NCI-H226 (cell line): ENCODE measurements at regions not wholly inside any gene's neighbourhood (a gene's known extent, or its start where the extent isn't known, plus 50 kb on each side); places are given as distances from the start of the nearest gene placed in this dataset.
"Not testable (repeated sequence)": the region's sequence is repeated elsewhere in the genome, so short reads cannot be mapped to it uniquely, and the experiment has no call there.

Experiments
- DNase-seq: peaks from one replicate; pipeline ENCODE4 v3.0.0-alpha.2; 2015

DNA sequence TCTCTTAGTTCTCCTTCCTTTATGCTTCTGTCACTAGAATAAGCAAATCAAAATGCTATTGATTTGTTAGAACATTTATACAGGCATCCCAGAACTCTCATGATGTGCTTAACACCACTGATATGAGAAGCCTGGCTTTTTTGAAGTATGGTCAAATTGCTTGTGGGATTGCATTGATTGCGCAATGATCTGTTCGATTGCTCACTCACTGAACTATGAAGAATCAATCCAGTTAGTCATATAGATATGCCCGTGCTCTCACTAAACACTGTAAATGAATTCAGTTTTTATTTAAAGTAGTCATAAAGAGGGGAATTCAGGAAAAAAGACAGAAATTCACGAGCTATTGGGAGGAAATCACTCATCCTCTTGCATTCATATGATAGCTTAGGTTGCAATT, 1237.8 kb downstream of the SUCLG1 start:
- no peak for DNase-seq

DNA sequence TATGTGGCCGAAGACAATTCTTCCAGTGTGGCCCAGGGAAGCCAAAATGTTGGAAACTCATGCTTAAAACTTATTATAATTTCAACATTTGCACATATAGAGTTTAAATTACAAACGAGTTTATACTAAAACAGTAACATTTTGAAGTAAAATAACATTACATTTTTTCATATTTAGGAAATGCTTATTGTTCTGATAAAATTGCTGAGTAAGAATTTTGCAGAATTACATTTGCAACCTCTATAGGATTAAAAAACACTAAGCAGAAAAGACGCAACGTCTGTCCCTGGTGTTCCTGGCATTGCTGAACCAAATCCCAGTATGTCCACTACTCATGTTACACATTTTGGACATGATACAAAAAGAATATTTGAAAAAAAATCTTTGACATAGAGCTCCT, 1241.2 kb downstream of the SUCLG1 start:
- no peak for DNase-seq

DNA sequence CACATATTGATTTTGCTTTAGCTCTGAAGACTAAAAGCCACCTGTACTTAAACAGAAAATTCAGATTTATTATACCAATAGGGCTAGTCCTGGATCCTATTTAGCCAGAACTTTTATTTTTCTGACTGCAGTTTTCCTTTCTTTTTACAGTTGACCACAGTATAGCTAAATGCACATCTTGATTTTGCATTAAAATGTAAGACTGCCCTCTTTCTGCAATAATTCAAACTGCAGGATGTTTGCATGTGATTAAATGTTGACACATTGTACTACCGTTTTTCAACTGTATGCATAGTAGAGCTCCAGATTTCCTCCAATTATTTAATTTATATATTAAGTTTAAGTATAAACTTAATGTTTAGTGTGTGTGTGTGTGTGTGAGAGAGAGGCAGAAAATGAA, 1262.9 kb downstream of the SUCLG1 start:
- no peak for DNase-seq

DNA sequence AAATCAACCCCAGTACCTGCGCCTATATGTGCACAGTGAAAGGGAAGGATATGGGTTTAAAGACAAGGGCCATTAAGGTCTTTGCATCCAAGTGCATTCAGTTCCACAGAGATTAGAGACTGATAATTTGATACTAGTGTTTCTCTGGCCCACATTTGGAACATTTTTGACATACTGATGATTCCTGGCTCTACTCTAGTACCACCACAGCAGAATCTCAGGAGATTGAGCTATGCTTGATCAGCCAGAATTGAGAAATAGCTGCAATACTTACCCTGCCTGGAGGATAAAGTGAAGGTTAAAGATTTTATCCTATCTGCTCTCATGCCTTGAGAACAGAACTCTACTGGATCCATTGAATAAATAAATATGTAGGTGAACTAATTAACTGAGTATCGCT, 1267.8 kb downstream of the SUCLG1 start:
- no peak for DNase-seq

DNA sequence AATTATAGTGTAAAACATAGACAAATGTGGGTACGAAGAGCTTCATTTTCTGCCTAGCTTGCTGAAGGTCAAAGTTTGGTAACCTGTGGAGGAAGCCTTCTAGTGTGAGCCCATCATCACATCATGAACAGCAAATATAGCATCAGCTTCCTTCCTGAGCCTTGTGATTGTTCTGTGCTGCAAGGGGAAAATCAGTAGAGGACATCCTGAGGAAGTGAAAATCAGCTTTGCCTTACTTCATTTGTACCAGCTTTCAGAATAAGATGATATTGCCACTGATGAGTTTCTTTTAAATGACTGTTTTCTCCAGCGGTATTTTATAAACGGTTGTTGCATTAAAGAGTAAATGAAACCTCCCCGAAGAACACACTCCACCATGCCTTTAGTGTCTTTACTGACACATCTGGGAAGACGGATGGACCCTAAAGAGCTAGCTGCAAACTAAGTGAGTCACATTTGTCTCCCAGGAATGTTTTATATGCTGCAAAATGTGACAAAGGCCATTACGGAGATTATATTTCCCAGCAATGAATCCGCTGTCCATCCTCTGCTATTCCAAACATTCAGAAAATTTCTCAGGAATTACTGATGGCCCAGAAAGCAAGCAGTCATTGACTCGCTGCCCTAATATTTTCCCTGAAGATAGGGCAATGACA, 1272.8 kb downstream of the SUCLG1 start:
- no peak for DNase-seq

DNA sequence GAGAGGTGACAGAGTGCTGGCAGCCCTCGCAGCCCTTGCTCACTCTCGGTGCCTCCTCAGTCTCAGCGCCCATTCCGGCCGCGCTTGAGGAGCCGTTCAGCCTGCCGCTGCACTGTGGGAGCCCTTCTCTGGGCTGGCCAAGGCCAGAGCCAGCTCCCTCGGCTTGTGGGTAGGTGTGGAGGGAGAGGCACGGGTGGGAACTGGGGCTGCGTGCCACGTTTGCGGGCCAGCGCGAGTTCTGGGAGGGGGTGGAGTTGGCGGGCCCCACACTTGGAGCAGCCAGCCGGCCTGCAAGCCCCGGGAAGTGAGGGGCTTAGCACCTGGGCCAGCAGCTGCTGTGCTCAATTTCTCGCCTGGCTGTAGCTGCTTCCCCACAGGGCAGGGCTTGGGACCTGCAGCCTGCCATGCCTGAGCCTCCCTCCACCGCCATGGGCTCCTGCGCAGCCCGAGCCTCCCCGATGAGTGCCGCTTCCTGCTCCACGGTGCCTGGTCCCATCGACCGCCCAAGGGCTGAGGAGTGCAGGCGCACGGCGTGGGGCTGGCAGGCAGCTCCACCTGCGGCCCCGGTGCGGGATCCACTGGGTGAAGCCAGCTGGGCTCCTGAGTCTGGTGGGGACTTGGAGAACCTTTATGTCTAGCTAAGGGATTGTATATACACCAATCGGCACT, 1278.1 kb downstream of the SUCLG1 start:
- not testable (repeated sequence) for DNase-seq

DNA sequence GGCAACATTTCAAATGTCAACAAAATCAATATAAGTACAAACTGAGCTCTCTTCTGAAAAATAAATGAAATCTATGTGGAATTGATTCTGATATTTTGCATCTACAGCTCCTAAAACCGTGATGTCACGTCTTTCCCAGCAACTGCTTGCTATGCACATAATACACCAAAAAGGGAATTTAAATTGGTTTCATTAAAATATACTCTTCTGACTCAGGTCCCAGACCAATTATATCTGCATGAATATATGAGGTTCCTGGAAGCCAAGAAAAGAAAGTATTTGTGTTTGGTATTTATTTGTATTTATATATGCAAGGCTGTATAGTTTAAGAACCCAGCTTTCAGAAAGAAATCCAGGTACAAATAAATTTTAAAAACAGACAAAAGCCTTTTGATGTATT, 1282.5 kb downstream of the SUCLG1 start:
- no peak for DNase-seq

DNA sequence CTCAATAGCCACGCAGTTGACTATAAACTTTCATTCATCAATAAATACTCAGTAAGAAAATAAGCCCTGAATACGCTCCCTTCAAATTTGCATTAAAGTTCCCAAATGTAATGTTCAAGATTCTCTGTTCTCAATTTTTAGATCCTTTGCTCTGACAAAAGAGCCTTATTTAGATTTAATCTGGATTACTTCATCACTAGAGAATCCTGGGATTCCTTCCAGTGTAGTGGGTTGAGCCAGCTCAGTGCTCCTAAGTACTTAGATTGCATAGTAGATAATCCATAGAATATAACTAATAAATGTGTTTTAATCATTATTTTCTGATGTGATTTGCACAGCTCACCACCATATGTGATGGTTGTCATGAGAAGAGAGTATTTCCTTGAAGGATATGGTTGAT, 1286.2 kb downstream of the SUCLG1 start:
- no peak for DNase-seq

DNA sequence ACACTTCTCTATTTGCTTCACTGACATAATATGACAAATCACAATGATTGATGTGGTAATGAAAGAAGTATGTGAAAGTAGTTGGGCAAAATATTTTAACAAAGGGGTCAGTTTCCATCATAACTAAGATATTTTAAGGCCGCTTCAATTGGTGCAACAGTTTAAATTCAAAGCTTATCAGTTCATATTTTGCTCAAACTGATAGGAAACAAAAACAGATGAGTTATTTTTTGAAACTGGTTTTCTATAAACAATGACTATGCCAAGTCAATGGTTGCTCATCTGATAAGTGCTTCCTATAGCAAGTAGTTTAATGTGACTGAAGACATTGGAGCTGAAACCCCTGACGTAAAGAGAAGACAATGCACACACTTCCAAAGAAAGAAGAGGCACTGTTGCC, 1290.7 kb downstream of the SUCLG1 start:
- no peak for DNase-seq

DNA sequence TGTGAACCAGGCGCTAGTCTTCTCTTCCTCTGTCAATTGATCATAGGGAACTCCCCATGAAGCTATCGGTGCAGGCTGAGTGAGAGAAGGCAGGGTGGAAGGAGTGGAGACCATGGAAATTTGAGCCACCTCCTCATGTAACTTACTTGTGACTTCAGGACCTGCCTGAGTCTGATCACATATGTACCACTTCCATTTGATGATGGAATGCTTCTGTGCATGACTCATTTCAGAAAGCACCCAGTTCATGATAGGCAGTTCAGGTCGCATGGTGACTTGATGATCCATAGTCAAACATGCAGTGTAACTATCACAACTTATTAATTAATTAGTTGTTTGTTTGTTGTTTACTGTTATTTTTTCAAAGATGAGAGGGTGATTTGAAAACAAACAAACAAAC, 1296.7 kb downstream of the SUCLG1 start:
- DNase-seq, result no peak

DNA sequence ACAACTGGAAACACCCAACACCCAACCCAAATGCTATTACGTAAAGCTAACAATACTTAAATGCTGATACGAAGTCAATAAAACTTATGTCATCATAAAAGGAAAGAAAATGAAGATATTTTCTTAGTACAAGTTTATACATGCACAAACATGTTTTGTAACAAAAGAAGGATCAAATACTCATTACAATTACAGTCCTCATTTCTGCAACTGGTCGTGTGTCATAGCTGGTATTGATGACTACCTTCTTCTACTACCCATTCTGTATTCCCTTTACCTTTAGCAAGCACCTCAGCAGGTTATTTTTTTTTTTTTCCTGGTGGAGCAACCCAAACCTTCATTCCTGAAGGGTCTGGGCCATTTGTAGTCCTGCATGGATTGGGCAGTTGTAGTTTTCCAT, 1298.5 kb downstream of the SUCLG1 start:
- no peak for DNase-seq

DNA sequence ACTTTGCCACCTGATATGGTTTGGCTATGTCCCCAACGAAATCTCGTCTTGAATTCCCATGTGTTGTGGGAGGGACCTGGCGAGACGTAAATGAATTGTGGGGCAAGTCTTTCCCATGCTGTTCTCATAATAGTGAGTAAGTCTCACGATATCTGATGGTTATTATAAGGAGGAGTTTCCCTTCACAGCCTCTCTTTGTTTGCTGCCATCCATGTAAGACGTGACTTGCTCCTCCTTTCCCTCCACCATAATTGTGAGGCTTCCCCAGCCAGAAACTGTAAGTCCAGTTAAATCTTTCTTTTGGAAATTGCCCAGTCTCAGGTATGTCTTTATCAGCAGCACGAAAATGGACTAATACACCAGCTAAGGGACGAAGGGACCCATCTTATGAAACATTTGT, 1303.3 kb downstream of the SUCLG1 start:
- DNase-seq, result no peak

DNA sequence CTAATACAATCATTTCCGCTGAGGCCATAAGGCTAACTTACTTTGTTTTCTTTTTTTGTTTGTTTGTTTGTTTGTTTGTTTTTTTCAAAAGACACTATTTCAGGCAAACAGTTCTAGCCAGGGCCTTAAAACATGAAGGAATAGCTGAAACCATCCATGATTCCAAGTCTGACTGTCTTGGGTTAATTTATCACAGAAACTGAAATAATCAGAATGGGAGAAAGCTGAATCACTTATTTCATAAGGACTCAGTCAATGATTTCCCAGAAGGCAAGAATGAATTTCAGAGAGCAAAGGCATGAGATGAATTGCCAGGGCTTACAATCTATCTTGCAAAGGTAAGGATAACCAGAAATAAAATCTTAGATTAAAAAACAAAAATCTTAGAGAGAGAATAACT, 1315.1 kb downstream of the SUCLG1 start:
- DNase-seq, result no peak

DNA sequence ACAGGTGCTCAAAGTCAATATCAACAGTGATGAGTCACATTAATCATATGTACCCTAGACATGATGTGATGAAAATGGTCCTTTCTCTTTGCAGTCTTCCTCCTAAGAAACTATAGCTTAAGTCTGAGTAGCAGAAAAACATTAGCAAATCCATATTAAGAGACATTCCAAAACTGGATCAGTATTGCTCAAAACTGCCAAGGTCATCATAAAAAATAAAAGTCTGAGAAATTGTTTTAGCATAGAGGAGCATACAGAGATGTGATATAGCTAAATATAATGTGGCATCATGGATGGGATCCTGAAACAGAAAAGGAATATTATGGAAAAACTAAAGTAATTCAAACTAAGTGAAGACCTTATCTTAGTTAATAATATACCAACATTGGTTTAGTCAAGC, 1316.1 kb downstream of the SUCLG1 start:
- DNase-seq, result no peak

DNA sequence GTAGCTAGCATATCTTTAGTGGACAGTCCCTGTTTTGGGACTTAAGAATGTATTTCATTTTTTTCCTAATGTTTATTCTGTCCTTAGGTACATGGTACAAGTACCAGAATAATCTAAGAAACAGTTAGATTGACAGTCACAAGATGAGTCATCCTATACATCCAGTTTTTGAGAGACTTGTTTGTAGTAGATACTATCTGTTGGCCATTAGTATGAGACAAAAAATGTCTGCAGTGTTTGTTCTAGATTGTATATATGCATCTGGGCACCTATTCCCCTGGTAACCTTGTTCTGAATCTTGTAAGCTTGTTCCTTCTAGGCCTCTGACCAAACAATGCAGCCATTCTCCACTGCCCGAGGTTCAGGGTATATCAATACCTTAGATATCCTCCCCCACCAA, 1343.5 kb downstream of the SUCLG1 start:
- DNase-seq, result no peak

DNA sequence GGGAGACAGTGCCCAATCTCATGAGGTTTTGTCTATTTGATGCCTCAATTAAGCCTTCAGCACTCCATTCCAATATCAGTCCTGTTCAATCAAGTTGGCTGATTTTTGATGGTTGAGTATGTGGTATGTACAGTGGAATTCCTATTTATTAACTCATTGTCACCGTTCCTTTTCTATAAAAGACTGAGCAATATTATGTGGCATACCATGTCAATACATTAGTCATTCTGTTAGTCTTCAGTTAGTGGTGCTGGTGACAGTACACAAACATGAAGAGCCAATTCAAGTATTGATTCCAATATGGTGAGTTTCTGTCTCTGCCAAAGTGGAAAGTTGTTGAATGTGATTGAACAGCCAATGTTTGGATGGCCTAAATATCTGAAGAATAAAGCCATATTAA, 1343.9 kb downstream of the SUCLG1 start:
- DNase-seq, result no peak

DNA sequence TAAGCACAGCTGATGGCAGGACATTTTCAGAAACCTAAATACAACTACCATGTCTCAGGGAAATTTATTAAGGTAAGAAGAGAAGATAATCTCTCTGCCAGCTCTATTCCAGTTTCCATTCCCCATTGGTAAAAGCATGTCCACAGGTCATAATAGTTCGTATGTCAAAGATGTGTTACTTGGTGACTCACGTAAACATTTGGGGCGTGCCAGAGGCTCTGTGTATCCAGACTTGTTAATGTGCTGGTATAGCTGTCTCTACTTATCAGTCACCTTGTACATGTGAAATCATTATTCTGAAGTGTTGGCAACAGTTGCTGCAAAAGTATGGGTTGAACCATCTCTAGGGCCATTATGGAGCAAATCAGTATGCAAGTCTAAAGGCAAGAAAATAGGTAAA, 1345.1 kb downstream of the SUCLG1 start:
- DNase-seq, result no peak

DNA sequence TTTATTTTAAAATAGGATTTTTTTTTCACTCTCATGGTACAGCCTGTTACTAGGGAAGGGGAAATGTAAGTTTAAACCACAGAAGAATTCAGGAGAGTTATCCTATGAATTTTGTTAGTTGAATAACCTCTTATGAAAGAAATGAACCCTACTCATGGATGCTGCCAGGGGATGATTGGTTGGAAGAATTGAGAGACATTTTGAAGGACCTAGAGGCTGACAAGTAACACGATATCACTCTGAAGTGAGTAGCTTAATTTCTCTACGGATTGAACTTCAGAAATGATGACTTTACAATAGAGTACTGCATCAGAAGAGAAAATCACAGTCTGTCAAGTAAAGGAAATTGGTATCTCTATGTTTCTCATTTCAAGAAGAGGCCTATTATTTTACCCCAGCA, 1346.2 kb downstream of the SUCLG1 start:
- no peak for DNase-seq

DNA sequence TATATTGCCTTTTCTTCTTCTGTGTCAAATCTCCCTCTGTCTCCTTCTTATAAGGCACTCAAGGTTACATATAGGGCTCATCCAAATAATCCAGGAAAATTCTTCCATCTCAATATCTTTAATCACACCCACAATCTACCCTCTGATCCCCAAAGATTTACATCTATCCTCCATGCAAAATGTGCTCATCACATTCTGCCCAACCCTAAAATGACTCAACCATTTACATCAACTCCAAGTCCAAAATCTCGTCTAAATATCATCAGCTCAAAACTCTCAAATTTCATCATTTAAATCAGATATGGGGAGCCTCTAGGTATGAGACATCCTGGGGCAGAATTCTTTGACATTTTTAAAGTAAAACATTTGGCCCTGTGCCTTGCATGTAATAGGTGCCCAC, 1349.8 kb downstream of the SUCLG1 start:
- no peak for DNase-seq

DNA sequence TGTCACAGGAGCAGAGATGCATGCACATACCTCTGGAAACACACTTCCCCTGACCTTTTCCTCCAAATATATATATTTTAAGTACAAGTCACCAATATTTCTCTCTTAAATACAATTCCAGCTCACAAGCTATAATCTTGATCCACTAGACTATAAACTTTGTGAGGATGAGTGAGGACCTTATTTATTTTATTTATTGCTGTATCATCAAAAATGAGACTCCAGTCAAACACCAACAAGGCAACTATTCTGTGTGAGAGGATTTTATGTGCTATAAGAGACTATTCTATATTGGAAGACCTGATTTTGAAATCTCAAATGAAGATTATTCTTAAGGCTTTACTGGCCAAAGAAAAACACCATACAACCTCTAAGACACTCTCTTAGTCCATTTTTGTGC, 1352.2 kb downstream of the SUCLG1 start:
- DNase-seq, result no peak

DNA sequence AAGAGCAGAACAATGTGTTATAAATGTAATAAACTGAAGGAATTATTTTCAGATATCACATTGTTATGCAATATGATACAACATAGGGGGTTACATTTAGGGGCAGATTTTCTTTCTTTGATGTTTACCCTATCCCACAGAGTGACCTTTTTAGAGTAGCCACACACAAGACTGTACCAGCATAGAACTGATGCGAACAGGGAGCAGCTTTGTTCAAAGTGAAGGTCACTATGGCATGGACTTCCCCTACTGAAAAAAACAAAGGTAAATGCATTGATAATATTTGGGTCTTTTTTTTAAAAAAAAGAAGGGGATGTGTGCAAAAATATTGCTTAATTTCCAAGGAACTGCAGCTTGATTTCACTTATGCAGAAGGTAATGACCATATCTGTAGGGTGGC, 1354.9 kb downstream of the SUCLG1 start:
- no peak for DNase-seq

DNA sequence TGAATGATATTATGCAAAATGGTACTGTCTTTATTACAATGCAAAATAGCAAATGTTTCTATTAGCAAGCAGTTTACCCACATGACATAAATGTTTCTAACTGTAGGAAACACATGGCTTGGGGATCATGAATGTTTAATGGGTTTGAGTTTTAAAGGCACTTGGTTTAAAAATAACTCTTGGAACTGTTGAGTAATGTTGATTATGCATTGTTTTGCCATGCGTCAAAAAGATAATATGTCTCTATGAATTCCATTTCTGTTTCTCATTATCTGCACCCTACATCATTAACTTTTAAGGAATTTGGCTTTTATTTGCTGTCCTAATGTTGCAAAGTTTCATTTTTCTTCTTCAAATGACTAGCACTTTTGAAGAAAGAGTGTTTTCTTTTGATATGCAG, 1355.5 kb downstream of the SUCLG1 start:
- DNase-seq, result peak; percentile 2

DNA sequence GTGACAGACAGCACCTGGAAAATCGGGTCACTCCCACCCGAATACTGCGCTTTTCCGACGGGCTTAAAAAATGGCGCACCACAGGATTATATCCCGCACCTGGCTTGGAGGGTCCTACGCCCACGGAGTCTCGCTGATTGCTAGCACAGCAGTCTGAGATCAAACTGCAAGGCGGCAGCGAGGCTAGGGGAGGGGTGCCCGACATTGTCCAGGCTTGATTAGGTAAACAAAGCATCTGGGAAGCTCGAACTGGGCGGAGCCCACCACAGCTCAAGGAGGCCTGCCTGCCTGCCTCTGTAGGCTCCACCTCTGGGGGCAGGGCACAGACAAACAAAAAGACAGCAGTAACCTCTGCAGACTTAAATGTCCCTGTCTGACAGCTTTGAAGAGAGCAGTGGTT, 1370.0 kb downstream of the SUCLG1 start:
- DNase-seq, result not testable (repeated sequence)

DNA sequence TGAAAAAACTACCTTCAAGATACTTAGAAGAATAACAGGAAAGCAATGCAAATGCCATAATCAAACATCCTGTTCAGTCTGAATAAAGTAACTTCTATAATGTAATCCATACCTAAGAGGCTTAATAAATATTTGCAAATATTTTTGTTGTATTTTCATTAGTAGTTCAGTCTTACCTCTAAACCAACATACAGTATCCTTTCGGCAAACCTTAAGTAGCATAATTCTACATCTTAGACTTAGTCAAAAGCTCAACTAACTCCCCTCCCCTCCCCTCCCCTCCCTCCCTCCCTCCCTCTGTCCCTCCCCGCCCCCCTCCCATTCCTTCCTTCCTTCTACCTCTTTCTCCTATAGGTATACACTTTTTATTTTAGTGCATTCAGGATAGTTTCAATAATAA, 1373.2 kb downstream of the SUCLG1 start:
- DNase-seq, result no peak
